Activated CD8-positive, alpha-beta memory T cell treated with anti-CD3 and anti-CD28 coated beads for 48 hours (primary cell): ENCODE measurements at regions not wholly inside any gene's neighbourhood (a gene's known extent, or its start where the extent isn't known, plus 50 kb on each side); places are given as distances from the start of the nearest gene placed in this dataset.

Experiments
- DNase-seq, 3 experiments: peaks; one replicate each; pipeline ENCODE4 v3.0.0-alpha.2; 2020; ENCODE audit warnings: low read depth in 2 of 3, low spot score in 2 of 3

DNA sequence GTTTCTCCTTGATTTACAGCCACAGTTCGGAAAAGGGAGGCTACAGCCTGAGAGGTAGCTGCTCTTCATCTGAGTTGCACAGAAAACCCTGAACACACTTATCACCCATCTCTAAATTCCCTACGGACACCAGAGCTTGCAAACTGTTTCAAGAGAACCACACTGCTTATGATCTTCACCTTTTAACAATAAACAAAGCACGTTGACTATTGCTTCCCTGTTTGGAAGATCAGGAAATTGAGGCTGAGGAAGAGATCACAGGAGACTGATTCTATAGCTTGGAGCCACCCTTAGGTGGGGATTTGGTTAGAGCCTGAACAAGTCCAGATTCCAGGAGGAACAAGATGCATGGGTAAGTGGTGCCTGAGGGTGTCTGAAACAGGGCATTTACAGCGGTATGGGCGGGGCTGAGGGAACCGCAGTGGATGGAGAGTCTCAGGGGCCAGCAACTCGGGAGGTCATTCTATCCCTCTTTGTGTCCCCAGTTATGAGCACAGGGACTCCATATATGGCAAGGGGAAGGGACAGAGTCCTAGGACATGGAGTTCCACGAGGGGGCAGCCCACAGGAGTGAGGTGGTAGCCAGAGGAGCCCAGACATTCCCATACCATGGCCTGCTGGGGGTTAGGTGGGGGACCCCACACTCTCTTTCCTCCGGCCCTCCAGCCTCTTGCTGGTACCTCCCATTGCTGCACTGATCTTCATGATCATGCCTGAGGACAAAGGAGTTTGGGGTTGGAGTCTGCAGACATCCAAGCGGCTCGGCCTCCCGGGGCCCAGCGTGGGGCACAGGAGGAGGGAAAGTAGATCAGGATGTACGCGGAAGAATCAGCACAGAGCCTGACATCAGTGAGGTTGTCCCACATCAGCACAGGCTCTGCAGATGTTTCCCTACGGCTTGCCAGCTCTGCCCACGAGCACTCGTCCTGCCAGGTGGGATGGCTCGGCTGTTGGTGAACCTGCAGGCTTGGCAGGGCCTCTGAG lies 162.3 kb upstream of the ZNF536 start:
- DNase-seq: no peak

DNA sequence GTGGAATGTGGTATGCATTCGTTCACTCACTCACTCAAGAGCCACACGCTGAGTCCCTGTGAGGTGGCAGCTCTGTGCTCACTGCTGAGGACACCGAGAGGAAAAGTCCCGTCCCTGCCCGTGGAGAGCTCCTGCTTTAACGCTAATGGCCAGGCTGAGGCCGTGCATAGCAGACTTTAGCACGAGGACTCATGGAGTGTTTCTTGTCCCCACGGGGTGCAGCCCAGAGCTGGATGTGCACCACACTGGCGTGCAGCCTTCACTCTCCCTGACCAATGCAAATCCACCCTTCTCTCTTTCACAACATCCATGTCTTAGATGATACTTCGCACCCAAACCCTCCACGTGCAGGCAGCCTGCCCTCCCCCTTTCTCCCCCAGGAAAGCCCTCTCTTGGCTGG lies 159.6 kb upstream of the ZNF536 start:
- no peak for DNase-seq

DNA sequence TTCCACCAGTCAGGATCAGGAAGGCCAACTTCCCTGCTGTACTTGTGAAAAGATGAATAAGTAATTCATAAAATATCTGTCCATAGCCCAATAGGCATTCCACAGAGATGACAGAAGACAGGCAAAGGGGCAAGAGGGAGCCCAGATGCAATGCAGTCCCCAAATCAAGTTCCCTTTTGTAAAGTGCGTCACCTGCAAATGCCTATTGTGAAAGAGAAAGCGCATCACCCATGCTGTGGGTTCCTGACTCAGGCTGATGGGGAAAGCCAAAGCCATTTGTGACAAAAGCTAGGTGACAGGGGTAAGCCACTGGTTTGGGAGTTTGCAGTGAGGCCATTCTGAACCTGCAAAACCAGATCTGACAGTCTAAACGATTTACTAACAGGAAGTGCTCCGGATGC lies 157.5 kb upstream of the ZNF536 start:
- no peak for DNase-seq

DNA sequence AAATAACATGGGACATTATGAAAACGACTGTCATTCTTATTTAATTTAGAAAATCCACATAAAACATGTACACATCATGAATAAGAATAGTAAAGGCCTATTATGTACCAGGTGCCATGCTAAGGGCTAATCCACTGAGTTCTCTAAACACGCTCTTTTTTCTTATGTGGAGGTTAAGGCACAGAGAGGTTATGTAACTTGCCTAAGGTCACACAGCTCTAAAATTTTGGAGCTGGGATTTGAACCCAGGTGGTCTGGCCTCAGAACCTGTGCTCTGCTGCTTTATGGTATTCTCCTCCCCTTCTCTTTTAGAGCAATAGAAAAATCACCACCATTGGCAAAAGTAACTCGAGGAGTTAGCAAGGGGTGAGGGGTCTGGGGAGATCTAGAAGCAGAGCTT lies 156.9 kb upstream of the ZNF536 start:
- no peak for DNase-seq

DNA sequence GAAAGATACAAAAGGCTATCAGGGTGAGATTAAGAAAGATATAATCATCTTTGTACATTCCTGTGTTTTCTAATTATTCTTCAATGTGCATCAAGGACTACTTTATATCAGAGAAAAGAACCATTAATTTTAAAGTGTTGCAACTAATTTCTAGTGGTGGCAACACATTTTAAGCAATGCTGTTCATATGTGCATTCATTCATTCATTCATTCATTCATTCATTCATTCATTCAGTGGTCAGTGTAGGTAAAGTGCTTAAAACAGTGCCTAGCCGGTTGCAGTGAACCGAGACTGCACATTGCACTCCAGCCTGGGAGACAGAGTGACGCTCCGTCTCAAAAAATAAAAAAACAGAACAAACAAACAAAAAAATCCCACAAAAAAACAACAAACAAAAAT lies 155.7 kb upstream of the ZNF536 start:
- no peak for DNase-seq

DNA sequence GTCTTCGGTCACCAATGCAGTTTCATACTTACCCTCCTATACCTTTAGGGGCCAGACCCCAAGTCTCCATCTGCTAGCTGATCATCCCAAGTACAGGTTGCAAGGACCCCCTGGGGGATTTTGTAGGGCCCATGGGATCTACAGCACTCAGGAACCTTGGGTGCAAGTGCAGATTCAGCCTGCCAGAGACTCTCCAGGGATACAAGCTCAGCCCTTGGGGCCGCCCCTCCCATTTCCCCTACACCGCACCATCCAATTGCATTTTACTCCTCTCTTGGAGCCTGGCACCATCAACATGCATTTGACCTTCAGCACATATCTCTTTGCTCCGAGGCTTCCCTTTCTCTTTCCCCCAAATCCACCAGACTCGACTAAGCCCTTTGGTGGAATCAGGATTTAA lies 154.7 kb upstream of the ZNF536 start:
- DNase-seq: no peak

DNA sequence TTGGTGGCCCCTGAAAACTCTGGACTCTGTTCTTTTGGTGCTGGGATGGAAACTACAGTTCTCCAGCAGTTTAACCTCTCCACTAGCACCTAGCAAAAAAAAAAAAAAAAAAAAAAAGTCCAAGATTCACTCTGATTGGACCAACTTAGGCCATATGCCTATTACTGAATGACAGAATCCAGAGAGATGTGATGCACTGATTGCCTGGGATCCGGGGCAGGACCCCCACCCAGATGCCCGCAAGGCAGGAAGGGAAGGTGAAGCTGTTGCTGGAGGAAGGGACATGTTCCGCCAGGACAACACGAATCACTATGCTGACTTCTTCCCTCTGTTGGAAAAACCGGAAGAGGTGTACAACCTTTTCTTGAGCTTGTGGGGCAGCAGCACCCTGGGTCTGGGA lies 152.5 kb upstream of the ZNF536 start:
- DNase-seq: no peak

DNA sequence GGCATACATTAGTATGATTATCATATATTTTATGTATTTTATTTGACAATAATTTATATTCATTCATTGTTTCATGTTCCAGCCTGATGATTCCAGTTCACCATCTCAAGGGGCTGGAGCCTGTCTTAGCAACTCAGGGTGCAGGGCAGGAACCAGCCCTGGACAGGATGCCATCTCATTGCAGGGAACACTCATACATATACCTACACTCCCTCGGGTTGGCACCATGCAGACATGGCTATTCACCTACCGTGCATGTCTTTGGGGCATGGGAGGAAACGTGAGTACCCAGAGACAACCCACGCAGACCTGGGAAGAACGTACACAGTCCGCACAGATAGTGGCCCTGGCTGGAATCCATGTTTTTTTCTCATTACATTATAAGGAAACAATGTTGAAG lies 151.0 kb upstream of the ZNF536 start:
- DNase-seq: no peak

DNA sequence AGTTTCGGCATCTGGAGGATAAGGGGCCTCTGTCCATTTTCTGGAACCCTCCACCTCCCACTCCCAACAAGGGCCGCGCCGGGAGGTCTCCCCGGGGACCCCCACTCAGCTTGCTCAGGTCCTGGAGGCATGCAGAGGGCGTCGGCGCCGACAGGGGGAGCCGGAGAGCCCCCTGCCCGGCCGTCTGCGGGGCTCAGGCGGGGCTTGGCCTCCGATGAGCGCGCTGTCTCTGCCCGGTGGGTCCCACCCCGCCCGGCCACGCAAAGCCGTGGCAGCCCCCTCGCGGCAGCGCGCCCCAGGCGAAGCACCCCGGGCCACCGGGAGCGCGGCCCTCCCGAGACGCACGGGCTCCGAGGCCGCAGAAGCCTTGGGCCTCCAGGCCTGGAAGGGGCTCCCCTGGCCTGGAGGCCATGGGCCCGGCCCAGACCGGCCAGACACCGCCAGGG lies 149.7 kb upstream of the ZNF536 start:
- DNase-seq: no peak

DNA sequence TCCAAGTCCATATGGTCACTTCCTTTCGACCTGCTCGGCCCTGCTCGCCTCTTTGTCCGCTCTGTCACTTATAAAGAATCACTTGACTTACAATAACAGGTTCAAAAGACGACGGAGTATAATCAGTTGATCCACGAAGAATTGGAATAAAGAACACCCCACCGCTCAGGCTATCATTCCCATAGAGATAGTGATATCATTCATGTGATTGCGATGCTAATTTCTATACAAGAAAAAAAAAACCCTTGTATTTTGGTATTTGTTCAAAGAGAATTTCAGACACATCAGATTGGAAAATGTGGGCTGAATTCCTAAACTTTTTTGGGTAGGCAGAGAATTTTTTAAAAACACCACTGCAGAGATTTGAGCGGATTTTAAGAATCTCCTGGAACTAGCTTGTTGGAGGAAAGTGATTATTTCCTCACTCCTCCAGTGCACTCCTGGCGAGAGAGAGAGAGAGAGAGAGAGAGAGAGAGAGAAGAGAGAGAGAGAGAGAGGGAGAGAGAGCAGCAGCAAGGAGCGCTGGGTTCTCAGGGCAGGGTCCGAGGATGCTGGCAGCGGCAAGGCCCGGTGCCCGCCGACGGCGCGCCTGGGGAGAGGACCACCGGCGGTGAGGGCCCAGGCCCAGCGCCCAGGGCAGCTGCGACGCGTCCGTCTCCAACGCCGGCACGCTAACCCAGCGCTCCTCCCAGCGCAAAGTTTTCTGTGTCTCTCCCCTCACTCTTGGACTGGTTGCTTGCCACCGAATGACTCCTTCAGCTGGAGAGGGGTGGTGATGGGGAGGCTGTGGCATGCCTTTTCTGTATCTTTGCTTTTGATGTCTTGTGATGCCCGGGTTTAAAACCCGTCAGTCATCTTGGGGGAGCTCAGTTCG lies 149.0 kb upstream of the ZNF536 start:
- no peak for DNase-seq

DNA sequence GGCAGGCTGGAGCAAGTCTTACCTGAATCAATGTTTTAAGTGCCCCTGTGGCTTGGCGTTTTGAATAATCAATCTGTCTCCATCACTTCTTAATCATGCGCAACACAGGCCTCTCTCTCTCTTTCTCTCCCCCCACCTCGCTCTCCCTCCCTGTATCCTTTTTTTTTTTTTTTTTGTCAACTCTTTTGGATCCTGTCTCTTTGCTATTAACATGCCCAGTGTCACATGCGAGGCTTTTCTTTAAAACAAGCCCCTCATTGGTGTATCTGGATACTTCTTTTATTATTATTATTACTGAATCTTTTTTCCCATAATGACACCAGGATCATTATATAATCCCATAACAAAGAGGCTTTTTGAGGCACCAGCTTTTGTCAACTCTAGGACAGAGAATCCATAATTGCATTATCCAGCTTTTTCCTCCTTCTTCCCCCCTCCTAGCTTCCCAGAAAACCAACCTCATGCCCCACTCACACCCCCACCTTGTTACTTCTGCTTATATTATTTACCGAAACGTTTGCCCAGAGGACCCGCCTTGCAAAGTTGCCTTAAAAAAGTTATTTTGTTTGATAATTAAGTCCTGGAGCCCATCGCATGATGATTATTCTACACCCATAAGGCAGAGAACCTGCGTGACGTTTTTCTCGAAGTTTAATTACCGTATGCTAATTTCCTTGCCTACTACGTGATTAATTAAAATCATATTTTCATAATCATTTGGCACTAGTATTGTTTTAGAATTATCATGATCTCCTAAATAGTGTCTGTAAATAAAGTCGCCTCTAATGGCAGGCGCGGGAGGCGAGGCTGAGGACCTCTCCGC lies 148.1 kb upstream of the ZNF536 start:
- no peak for DNase-seq

DNA sequence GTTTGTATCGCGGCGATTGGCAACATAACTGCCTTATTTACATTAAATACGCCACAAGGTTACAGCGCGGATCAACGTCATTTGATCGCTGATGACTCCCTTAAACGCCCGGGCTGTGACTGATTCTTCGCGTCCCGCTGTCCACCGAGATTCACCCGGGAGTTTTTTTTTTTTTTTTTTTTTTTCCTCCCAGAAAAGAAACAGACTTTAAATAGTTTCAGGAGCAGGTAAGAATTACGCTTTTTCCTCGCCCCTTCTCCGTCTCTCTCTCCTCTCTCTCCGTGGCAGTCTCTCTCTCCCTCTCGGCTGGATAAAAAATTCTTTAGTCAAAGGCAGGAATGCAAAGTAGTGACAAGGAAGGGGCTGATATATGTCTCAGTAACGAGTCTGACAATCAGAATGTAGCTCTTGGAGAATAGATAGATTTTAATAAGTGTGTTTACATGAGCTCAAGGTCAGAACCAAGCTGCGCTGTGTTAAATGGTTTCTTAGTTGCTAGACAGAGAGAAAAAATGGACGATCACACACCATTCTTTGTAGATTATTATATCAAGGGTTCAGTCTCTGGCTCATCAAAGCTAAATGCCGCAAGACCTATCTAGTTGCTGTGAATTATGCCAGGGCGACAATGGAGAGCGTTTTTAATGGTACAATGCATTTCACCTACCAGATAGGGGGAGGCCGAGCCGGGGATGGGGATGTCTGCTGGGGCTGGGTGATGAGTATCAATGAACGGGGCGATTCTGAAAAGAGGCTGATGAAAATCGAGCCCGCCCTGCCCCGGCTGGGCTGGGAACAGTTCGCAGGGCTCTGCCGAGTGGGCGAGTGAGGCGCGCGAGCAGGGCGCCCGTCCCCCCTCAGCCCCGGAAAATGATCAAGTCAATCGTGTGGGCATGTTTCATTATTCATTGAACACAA lies 147.2 kb upstream of the ZNF536 start:
- no peak for DNase-seq

DNA sequence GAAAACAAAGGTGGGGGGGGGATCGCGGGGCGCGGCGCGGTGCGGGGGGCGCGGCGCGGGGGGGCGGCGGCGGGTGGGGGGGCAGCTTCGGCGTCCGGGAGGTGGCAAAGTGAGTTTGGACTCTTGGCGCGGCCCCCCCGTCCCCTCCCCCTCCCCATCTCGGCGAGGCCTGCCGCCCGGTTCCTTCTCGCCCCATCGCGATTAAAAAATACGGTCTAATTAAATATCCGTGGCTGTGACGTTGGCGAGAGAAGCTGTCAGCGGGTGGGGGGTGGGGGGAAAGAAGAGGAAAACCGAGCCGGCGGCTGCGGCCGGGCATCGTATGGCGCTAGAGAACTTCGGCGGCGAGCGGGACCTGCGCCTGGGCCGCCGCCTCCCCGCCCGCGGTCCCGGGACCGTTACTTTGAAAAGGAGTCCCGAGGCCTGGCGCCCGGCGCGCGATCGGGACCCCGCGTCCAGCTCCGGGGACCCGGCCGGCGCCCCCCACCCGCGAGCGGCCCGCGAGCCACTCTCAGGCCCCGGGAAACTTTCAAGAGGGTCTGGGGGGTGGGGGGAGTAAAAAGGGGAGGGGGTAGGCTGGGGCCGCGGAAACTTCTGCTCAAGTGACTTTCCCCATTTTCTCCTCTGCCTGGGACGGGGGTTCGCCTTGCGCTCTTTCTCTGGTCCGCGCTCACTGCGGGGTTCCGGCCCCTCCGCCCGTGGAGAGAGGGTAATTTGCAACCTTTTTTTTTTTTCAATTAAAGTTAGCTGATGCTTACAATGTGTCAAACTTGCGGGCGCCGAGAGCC lies 146.3 kb upstream of the ZNF536 start:
- DNase-seq: no peak

DNA sequence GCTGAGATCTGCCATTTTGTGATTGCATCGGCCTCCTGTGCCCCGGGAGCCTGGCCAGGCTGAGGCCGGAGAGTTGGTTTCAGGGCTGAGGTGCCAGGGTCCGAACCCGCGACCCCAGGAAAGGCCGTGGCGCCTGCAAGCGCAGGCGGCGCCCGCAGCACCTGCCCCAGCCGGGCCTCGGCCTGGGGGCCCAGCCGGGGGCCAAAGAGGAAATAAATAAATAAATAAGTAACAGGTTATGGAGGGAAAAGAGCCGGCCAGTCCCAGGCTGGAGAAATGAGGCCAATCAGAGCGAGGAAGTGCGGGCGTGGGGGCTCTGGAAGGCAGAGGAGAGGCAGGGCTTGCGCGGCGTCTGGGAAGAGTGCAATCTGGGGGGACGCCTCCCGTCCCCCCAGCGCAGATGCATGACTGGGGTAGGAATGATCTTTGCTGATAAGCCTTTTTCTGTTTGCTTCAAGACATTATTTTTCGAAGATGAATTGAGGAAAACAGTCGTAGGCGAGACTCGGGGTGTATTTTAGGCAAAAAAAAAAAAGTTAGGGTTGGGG lies 145.6 kb upstream of the ZNF536 start:
- no peak for DNase-seq

DNA sequence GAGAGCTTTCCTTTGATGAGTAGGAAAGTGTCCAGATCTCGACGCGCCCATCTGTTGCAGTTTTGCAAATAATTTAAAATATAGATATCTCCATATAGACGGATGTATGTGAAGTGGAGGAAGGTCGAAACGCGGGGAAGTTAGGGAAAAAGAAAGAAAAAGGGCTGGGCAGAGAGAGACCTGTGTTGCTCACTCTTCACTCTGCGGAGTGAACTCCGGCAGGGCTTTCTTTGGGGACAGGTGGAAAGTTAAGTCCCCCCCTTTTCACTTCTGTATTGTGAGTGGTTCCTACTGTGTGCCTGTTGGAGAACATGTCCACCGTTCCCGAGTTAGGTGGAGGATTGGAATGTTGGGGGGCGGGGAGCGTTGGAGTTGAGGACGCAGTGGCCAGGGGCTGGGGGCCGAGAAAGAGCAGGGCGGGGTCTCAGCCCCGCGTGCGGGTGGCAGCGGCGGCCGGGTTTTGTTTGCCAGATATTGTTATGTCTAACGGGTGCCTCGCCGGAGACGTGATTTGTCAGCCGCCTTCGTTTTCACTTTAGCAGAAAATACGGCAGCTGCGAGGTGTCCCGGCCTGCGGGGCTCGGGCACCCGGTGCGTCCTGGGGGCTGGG lies 145.1 kb upstream of the ZNF536 start:
- no peak for DNase-seq

DNA sequence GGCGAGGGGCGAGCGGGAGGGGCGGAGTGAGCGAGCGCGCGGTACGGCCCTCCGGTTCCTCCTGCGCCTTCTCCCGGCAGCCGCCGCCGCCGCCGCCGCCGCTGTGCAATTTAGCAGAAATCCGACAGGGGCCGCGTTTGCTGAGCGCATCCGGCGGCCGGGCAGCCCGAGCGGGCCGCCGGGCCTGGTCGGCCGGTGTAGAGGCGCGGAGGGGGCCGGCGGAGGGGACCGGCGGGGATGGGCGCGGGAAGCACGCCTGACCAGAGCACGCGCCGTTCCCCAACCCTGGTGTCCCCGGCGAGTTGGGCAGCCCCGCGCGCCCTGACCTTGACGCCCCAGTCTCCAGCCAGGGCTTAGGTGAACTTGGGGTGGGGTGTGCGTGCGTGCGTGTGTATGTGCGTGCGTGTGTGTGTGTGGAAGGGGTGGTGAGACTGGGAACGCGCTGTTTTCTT lies 144.5 kb upstream of the ZNF536 start:
- peak; percentile 23 to 39 (median 36) for DNase-seq

DNA sequence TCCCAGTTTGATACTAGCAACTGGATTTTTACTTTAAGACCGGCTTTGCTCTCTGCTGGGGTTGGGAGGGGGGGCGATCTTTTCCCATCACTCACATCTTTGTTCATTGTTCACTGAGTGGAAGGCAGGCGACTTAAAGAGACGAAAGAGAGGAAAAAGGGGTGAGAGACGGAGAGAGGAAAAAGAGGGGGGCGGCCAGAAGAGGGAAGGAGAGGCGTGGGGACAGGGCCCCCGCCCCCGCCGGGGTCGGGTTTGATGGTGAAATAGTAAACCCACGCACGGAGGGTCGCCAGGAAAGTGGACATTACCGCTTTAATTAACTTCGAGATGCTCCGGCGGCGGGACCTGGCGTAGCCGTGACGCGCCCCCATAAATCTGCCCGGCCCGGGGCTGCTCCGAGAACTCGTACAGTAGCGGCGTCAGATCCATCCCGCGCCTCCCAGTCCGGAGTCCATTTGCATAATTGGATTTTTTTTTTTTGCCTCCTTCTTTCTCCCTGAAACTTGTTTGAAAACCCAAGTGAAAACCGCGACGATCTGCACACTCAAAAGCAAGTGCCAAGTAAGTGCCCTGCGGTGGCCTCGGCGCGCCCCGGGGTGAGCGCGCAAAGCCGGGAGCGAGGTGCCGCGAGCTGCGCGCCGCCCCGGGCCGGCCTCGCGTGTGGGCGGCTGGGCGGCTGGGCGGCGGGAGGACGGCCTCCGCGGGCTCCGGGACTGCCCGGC lies 143.9 kb upstream of the ZNF536 start:
- DNase-seq: no peak
